ENCODE measurements at regions not wholly inside any gene's neighbourhood (a gene's known extent, or its start where the extent isn't known, plus 50 kb on each side); places are given as distances from the start of the nearest gene placed in this dataset.
"Not testable (repeated sequence)": the region's sequence is repeated elsewhere in the genome, so short reads cannot be mapped to it uniquely, and the experiment has no call there.

- Histone ChIP-seq H3K4me1 (ENCODE audit: control insufficient read depth, extremely low read depth, insufficient read depth, low read length) (no peaks in the 10 kb centered on the region), H3K4me2 (ENCODE audit: insufficient read depth, low read length) (no peak overlapping the region), H3K9me3 (replicated peaks; ENCODE audit: control insufficient read depth, insufficient read depth, low read length) (no peaks in the 10 kb centered on the region), H3K79me2 (ENCODE audit: control insufficient read depth, insufficient read depth, low read length) (no peaks in the 10 kb centered on the region), H3K36me3 (ENCODE audit: control insufficient read depth in 2 of 2, extremely low read depth in 1 of 2, insufficient read depth in 2 of 2, low read length in 2 of 2) (no peaks in the 10 kb centered on the region), H3K27me3 (ENCODE audit: control insufficient read depth in 2 of 2, insufficient read depth in 2 of 2, low read length in 2 of 2) (no peaks in the 10 kb centered on the region), H3K27ac (ENCODE audit: insufficient read depth, low read depth, low read length) (no peak overlapping the region), H3K9ac (replicated peaks; ENCODE audit: extremely low read depth, insufficient read depth, low read length) (no peak overlapping the region), H3K4me3 (replicated peaks in 1 of 3; ENCODE audit: insufficient read depth in 1 of 3, low read depth in 1 of 3, low read length in 3 of 3) (no peak overlapping the region), H4K20me1 (replicated peaks; ENCODE audit: control insufficient read depth, extremely low read depth, insufficient read depth, low read length) (no peaks in the 10 kb centered on the region), H3K9me1 (replicated peaks; ENCODE audit: control insufficient read depth, extremely low read depth, insufficient read depth, low read length) (no peaks in the 10 kb centered on the region), H2AFZ (ENCODE audit: low read depth, low read length) (no peak overlapping the region)
- dilution Hi-C loops (cut with MboI; ENCODE audit: extremely low pct_ligation_motif_present, low sequenced_read_pairs) (no loop called here), intact Hi-C loops (cut with micrococcal nuclease) (no loop called here)
- DNase-seq (ENCODE audit: low read depth, low spot score) (no peak), FAIRE-seq (no peak)
- CTCF ChIA-PET: no interaction called here
- TF ChIP-seq CTCF (IDR thresholded peaks at IDR 0.05; ENCODE audit: extremely low read depth in 1 of 2, insufficient read depth in 1 of 2, low read depth in 1 of 2, low read length in 2 of 2) (no peak), POLR2AphosphoS5 (IDR thresholded peaks at IDR 0.05; ENCODE audit: insufficient read depth, low read depth, low read length) (no peak), MAX (IDR thresholded peaks at IDR 0.05; ENCODE audit: insufficient read depth, insufficient read length) (no peak), POLR2A (IDR thresholded peaks at IDR 0.05; ENCODE audit: low read depth, low read length) (no peak), JUN (IDR thresholded peaks at IDR 0.05; ENCODE audit: borderline replicate concordance, insufficient read depth, insufficient read length, low read depth) (no peak), EZH2 (IDR thresholded peaks at IDR 0.05; ENCODE audit: borderline replicate concordance, low read depth, low read length, severe bottlenecking) (no peak), FOS (IDR thresholded peaks at IDR 0.05; ENCODE audit: borderline replicate concordance, insufficient read depth, low read length) (no peak), GATA2 (IDR thresholded peaks at IDR 0.05; ENCODE audit: insufficient read depth, insufficient read length, low read depth, low read length) (no peak), MYC (IDR thresholded peaks at IDR 0.05; ENCODE audit: low read depth, low read length) (no peak)
- no TSS peak for BruUV-seq (replicated peaks)
- POLR2A ChIA-PET: no interaction called here
These were observed 74.5 kb upstream of the FGFR2 start for GRCh38 chr10:121672733-121673132.

GRCh38 chr10:121669840-121670239 lies 71.6 kb upstream of the FGFR2 start:
- H3K9me3 ChIP-seq (replicated peaks; ENCODE audit: control insufficient read depth, insufficient read depth, low read length); FAIRE-seq; H3K27me3 ChIP-seq (ENCODE audit: control insufficient read depth in 2 of 2, insufficient read depth in 2 of 2, low read length in 2 of 2); H2AFZ ChIP-seq (ENCODE audit: low read depth, low read length); POLR2A ChIA-PET; H3K9me1 ChIP-seq (replicated peaks; ENCODE audit: control insufficient read depth, extremely low read depth, insufficient read depth, low read length); H3K4me1 ChIP-seq (ENCODE audit: control insufficient read depth, extremely low read depth, insufficient read depth, low read length); H3K4me2 ChIP-seq (ENCODE audit: insufficient read depth, low read length); H3K36me3 ChIP-seq (ENCODE audit: control insufficient read depth in 2 of 2, extremely low read depth in 1 of 2, insufficient read depth in 2 of 2, low read length in 2 of 2); BruUV-seq (replicated peaks); H3K27ac ChIP-seq (ENCODE audit: insufficient read depth, low read depth, low read length); H3K79me2 ChIP-seq (ENCODE audit: control insufficient read depth, insufficient read depth, low read length); dilution Hi-C loops (cut with MboI; ENCODE audit: extremely low pct_ligation_motif_present, low sequenced_read_pairs); CTCF ChIA-PET; DNase-seq (ENCODE audit: low read depth, low spot score); intact Hi-C loops (cut with micrococcal nuclease); H3K4me3 ChIP-seq (replicated peaks in 1 of 3; ENCODE audit: insufficient read depth in 1 of 3, low read depth in 1 of 3, low read length in 3 of 3); H3K9ac ChIP-seq (replicated peaks; ENCODE audit: extremely low read depth, insufficient read depth, low read length); H4K20me1 ChIP-seq (replicated peaks; ENCODE audit: control insufficient read depth, extremely low read depth, insufficient read depth, low read length): not testable (repeated sequence)
